ENCODE measurements at regions not wholly inside any gene's neighbourhood (a gene's known extent, or its start where the extent isn't known, plus 50 kb on each side); places are given as distances from the start of the nearest gene placed in this dataset.

DNA sequence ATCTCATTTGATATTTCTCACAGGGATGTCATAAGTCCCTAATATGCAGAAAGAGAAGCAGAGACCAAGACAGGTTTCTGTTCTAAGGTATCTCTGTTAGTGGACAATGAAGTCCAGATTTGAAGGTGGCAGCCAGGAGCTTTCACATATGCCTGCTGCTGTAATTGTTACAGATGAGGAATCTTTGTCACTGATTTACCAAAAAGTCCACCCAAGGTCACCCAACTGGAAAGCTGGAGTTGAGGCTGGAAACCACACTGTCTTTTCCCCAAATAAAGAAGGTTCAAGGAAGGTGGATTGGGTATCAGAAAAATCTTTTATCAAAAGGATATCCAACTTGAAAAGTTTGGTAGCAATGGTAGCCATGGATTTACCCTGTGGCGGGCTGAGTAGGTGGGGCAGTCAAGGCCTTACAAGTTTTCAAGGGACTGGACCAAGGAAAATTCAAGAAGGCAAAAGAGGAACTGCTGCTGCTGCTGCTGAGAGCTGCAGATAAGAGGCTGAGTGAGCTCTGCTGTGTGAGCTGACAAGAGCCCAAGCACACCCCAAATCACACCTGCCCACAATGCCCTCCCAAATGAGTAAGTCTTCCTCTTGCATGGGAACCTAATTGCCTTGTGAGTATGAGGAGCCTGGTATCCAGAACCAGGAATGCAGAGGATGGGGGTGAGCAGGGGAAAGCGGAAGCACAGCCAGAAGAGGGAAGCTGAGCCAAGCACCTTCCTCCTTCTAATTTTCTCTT, 241.2 kb downstream of the ANAPC1 start:
- TF ChIP-seq, protein P1, sequence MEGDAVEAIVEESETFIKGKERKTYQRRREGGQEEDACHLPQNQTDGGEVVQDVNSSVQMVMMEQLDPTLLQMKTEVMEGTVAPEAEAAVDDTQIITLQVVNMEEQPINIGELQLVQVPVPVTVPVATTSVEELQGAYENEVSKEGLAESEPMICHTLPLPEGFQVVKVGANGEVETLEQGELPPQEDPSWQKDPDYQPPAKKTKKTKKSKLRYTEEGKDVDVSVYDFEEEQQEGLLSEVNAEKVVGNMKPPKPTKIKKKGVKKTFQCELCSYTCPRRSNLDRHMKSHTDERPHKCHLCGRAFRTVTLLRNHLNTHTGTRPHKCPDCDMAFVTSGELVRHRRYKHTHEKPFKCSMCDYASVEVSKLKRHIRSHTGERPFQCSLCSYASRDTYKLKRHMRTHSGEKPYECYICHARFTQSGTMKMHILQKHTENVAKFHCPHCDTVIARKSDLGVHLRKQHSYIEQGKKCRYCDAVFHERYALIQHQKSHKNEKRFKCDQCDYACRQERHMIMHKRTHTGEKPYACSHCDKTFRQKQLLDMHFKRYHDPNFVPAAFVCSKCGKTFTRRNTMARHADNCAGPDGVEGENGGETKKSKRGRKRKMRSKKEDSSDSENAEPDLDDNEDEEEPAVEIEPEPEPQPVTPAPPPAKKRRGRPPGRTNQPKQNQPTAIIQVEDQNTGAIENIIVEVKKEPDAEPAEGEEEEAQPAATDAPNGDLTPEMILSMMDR (IDR thresholded peaks at IDR 0.05 in 4 of 5, conservative IDR thresholded peaks at IDR 0.05 in 1 of 5) = no peak
- no peak for TF ChIP-seq POLR2A (IDR thresholded peaks at IDR 0.05)
